HG03469 (cell line): ENCODE measurements at regions not wholly inside any gene's neighbourhood (a gene's known extent, or its start where the extent isn't known, plus 50 kb on each side); places are given as distances from the start of the nearest gene placed in this dataset.

ENCODE experiments used
- ATAC-seq: cut with Tn5 transposase; IDR thresholded peaks from one replicate; pipeline ENCODE4 v1.9.1; 2021; ENCODE audit warnings: mild to moderate bottlenecking, moderate library complexity, moderate number of reproducible peaks; ENCODE audit not compliant: unreplicated experiment

GRCh38 chr4:96744676-96745075, 904.8 kb downstream of the PDHA2 start:
- ATAC-seq, result no peak

DNA sequence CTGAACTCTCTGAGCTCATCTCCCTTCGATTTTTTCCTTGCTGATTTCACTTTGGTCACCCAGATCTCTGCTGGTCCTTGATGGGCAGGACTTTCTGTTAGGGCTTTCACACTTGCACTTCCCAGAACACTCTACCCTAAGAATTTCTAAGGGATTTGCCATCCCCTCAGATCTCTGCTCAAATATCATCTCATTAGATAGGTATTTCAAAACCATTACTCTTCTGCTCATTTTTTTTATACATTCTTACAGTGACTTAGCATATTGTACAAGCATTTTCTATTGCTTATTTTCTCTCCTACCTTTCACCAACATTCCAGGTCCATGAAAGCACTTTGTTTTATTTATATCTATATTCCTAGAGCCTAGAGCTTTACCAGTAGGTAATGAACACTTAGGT, 913.3 kb downstream of the PDHA2 start:
- ATAC-seq, result no peak

- no peak for ATAC-seq
These were observed 915.9 kb downstream of the PDHA2 start for GRCh38 chr4:96755569-96756484.

DNA sequence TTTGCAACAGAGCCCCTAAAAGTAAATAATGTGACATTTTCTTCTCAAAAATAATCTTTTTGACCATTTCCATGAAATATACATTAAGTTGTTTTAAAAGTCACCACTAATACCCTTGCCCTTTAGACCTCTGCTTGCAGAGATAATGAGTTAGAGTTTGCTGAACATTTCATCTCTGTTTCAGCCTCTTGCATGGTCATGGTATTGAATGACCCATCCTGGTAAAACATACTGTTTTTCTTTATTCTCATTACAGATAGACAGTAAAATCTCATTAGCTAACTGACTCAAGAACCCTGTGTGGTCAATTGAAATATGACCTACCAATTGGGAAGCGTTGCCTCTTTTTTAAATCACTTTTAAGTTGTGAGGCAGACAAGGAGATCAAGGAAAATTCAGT, 916.7 kb downstream of the PDHA2 start:
- ATAC-seq, result no peak

DNA sequence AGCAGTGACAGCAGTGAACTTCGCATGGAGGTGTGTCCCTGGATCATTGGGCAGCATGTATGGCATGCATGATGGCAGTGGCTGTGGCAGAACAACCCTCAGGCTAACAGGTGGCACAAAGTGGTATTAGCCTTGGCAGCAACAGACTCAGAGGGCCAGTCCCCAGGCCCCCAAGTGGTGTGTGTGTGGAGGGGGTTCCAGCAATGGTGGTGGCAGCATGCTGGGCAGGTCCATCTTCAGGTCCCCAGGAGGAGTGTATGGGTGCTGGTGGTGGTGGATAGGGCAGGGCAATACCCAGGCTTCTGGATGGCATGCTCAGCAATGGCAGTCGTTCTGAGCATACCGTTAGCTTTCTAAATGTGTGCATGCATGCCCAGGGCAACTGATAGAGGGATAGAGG, 923.7 kb downstream of the PDHA2 start:
- ATAC-seq, result no peak

DNA sequence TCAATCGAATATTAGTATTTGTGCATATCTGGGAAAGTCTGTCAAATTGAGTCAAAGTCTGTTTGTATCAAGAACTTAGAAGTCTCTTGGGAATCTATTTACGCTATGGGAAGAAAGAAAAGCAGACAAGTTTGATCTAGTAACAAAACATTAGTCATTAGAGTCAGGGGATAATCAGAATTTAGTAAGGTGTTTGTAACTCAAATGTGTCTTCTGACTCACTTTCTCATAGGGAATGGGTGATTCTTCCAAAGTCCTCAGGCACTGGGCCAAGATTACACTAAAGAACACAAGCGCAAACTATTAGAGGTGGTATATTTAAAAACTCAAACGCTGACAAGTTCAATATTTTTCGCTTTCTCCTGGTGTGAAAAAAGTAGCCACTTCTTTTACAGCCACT, 926.5 kb downstream of the PDHA2 start:
- no peak for ATAC-seq

DNA sequence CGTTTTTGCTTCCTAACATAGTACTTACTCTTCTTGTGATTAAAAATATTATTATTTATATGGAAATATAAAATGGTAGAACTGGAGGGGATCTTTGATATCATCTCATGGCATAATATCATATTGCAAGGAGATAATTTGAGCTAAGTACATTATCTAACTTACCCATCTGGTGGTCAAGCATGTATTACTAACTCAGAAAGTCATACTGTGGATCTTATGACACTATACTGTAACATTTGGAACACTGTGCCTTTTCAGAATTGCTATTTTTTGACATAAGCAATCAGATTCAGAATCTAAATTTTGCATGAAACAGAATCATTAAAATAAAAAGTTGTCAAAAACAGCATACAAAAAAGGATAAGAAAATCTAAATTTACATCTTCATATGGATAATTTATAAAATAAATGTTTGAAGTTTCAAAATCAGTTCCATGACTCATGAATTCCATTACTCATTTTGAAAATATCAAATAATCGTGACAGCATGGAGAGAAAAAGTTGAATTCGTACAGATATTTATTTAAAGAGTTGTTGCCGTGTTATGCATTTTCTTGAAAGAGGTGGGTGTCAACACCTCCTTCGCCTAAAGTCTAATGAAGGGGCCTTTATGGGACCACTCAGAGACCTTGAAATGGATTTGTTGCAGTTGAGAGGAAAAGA, 928.1 kb downstream of the PDHA2 start:
- no peak for ATAC-seq

GRCh38 chr4:96775501-96775900, 935.6 kb downstream of the PDHA2 start:
- no peak for ATAC-seq

DNA sequence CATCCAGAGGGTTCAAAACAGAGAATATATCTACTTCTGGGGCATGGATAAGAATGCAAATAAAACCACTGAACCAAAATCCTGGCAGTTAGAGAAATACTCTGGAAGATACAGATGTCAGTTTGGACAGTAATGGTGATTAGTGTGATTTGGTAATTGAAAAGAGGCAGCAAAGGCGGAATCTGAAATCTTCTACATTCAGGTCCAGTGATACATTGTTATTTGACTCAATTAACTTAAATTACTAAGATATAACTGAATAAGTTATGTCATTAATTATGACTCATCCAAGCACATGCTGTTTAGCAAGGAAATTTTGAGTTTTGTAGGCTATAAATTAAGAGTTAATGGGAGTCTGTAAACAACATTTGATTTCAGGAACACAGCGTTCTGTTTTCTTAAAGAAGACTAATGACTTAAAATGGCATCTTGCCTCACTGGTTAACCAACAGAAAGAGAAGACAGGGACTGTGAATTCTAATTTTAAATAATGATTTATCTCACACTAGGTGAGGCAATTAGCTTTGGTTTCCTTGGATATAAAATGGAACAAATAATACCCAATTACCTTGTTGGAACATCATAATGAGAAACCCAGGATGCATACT, 937.1 kb downstream of the PDHA2 start:
- ATAC-seq, result no peak

DNA sequence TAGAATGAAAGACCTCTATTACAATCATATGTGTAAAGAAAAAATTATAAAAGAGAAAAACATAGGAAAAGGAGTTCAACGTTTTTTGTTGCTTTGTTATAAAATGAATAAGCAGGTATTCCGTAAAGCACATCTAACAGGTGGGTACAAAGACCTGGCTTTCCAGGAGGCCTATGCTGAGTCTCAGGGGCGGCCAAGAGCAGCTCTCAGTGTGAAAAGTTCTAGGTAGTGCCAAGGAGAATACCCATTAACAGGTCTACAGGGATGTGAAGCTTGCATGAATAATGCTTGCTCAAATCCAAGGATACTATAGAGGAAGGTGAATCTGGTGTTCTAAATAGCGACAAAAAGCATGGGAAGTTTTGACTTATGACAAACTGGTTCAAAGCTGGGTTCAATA, 944.4 kb downstream of the PDHA2 start:
- no peak for ATAC-seq

DNA sequence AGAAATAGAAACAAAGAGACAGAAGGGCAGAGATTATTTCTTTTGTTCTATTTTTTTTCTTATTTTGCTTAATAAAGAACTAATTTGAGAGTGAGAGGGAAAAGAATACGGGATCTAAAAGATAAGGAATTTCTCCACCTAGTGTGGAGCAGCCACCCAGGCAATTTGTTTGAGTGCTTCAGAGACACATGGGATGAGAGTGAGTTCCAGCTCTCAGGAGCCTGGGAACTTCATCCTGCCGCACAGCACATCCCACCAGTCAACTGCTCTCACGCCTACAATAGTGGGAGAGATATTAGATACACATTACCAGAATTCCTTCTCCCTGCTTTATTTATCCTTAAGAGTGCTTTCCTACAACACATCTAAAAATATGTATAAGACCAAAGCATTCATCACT, 946.4 kb downstream of the PDHA2 start:
- ATAC-seq, result no peak

DNA sequence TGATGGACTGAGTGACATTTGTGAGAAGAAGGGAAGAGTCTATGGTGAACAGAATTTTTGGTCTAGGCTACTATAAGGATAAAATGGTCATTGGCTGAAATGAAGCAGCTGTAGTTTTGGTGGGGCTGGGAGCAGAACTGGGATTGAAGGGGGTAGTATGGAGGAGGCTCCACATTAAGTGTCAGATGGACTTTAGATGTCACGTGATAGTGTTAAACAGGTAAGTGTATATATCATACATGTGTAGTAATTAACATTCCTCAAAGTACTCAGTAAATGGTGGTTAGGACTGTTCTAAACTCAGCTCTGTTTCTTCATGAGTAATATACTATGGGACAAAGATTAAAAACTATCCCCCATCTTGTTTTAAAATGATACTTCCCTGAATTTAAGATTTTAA, 947.9 kb downstream of the PDHA2 start:
- ATAC-seq, result no peak

- no peak for ATAC-seq
These were observed 969.7 kb downstream of the PDHA2 start for GRCh38 chr4:96809563-96809962.

GRCh38 chr4:96827086-96827485, 987.2 kb downstream of the PDHA2 start:
- no peak for ATAC-seq

DNA sequence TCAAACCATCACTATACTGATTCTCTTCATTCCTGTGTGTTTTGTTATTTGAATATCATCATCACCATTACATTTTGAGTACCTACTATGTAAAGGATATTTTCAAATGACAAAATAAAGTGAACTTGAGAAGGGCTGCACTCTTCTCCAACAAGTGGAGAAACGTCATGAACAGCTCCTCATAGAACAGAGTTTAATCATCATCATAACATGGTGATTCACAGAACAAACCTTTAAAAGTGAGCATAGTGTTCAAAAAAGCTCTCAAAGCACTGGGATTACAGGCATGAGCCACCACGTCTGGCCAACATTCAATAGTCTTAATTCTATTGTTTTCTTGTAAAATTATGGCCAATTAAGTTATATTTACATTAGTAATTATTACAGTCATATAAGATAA, 993.9 kb downstream of the PDHA2 start:
- ATAC-seq, result no peak

DNA sequence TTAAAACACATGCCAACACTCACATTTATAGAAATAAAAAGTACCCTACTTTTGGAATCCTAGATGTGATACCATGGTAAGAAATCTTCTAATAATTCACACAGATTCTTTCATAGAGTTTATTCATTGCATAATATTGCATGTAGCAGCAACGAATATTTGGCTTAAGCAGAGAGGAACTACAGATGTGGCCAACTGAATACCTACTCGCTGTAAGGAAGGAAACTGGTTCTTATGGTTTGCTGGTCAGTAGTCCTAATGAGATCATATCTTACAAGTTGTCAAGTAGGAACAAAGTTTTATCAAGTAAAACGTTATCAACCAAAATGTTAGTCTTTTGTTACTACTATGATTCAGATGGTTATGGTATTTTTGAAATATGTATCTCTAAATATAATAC, 996.1 kb downstream of the PDHA2 start:
- no peak for ATAC-seq

DNA sequence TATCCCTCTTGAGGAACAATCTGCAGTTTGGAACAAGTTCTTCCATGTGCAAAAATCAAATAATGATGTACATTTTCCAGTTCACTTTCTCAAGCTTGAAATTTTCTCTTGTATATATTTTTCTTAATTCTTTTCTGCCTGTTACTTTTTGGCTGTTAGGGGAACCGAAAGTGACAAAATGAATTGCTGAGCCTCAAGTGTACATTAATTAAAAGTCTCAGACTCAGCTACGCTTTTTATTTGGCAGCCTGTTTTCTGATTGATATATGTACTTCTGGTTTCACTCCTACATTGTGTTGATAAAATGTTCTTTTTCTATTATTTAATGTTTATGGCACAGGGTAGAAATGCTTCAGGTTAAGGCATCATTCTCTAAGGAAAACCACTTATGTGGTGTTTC, 999.5 kb downstream of the PDHA2 start:
- ATAC-seq, result no peak

GRCh38 chr4:96841801-96842200, 1001.9 kb downstream of the PDHA2 start:
- ATAC-seq, result no peak

DNA sequence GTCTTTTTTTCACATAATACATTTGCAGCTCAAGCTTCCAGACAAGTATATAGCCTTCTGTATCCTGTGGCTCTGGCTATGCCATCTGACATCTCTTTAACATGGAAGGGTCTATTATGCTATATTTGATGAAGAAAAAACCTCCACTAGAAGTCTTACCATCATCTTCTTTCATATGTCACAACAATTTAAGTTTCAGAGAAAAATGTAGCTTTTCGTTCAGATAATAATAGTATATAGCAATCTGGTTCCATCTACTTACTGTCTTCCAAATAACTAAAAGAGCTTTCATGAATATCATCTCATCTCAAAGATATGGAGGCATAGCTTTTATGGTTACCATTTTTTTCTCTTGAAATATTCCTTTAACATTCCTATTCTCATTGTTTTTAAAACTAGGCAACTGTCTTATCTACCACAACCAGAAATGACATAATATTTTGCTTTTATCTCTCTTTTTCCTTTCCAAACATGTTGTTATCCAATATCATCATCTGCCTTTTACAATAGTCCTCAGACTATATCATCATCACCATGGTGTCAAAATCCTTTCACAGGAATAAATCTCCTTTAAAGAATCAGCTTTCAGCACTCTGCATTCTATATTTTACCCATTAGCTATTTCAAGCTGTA, 1005.1 kb downstream of the PDHA2 start:
- no peak for ATAC-seq

GRCh38 chr4:96845819-96846218, 1005.9 kb downstream of the PDHA2 start:
- ATAC-seq, result no peak

DNA sequence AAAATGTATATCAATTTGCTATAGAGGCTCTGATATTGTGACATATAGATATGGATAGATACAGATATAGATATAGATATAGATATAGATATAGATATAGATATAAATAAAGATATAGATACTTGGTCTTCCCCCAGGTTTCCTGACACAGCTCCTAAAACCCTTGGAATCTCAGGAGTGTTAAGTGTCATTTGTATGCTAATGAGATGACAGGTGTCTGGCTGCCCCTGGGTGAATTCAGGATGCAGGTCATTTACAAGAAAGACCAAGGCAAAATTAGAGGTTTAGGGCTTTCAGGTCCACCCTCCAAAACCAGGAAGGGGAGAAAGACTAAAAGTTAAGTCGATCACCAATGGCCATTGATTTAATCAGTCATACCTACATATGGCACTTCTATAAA, 1034.8 kb downstream of the PDHA2 start:
- ATAC-seq, result no peak

- ATAC-seq, result no peak
These were observed 1039.6 kb downstream of the PDHA2 start for GRCh38 chr4:96879527-96879926.
